GM23248 (cell line): ENCODE measurements at regions not wholly inside any gene's neighbourhood (a gene's known extent, or its start where the extent isn't known, plus 50 kb on each side); places are given as distances from the start of the nearest gene placed in this dataset.

Source experiments
- DNase-seq: peaks from one replicate; pipeline ENCODE4 v3.0.0-alpha.2; 2015
- H2AFZ ChIP-seq: fragments of 200-600 bp; sonication (generic); 2 replicates; pipeline ENCODE4 v1.6.1; 2016; ENCODE audit warnings: antibody characterized with exemption
- H3F3A ChIP-seq: fragments of 200-600 bp; sonication (generic); 2 replicates; pipeline ENCODE4 v1.6.1; 2016; ENCODE audit warnings: mild to moderate bottlenecking, antibody characterized with exemption, mixed run types; ENCODE audit not compliant: insufficient read depth
- H3K27ac ChIP-seq: fragments of 200-600 bp; sonication (generic); 2 replicates; pipeline ENCODE4 v1.5.1; 2016; ENCODE audit warnings: mild to moderate bottlenecking
- H3K27me3 ChIP-seq: fragments of 200-600 bp; sonication (generic); replicated peaks from 2 replicates; pipeline ENCODE4 v1.6.1; 2016; ENCODE audit warnings: mild to moderate bottlenecking; ENCODE audit not compliant: insufficient read depth
- H3K36me3 ChIP-seq: fragments of 200-600 bp; sonication (generic); 2 replicates; pipeline ENCODE4 v1.6.1; 2016; ENCODE audit warnings: low read depth, mild to moderate bottlenecking
- H3K4me1 ChIP-seq: fragments of 200-600 bp; sonication (generic); 2 replicates; pipeline ENCODE4 v1.6.1; 2016; ENCODE audit warnings: mild to moderate bottlenecking; ENCODE audit not compliant: insufficient read depth
- H3K4me2 ChIP-seq: fragments of 200-600 bp; sonication (generic); one replicate; pipeline ENCODE4 v1.6.1; 2016; ENCODE audit warnings: mild to moderate bottlenecking; ENCODE audit not compliant: unreplicated experiment
- H3K4me3 ChIP-seq: fragments of 200-600 bp; sonication (generic); 2 replicates; pipeline ENCODE4 v1.5.1; 2016; ENCODE audit warnings: mild to moderate bottlenecking
- H3K79me2 ChIP-seq: fragments of 200-600 bp; sonication (generic); 2 replicates; pipeline ENCODE4 v1.6.1; 2016; ENCODE audit warnings: mild to moderate bottlenecking; ENCODE audit not compliant: insufficient read depth
- H3K9ac ChIP-seq: fragments of 200-600 bp; sonication (generic); 2 replicates; pipeline ENCODE4 v1.6.1; 2016; ENCODE audit warnings: mild to moderate bottlenecking
- H3K9me2 ChIP-seq: fragments of 200-600 bp; sonication (generic); 2 replicates; pipeline ENCODE4 v1.6.1; 2016; ENCODE audit warnings: mixed run types, mild to moderate bottlenecking, moderate library complexity; ENCODE audit not compliant: insufficient read depth
- H3K9me3 ChIP-seq: fragments of 200-600 bp; sonication (generic); one replicate; pipeline ENCODE4 v1.6.1; 2017; ENCODE audit warnings: low read depth
- H4K20me1 ChIP-seq: fragments of 200-600 bp; sonication (generic); 2 replicates; pipeline ENCODE4 v1.6.0; 2016; ENCODE audit not compliant: insufficient read depth
- EZH2 ChIP-seq: fragments of 200-600 bp; sonication (generic); IDR thresholded peaks from 2 replicates; pipeline ENCODE4 v1.6.1; 2018; ENCODE audit warnings: antibody characterized with exemption, mild to moderate bottlenecking; ENCODE audit not compliant: insufficient read depth, poor library complexity, severe bottlenecking
- EZH2phosphoT487 ChIP-seq: fragments of 200-600 bp; sonication (generic); IDR thresholded peaks from 2 replicates; pipeline ENCODE4 v1.6.1; 2018; ENCODE audit warnings: antibody characterized with exemption, moderate library complexity, mild to moderate bottlenecking, low read depth; ENCODE audit not compliant: insufficient read depth
- WGBS, 2 experiments: methylation state at CpG; one replicate each; pipeline ENCODE4 v1.1.6; 2015 to 2017; ENCODE audit warnings: low lambda C conversion rate in 2 of 2, low coverage in 1 of 2; ENCODE audit errors: missing lambda C conversion rate in 2 of 2; 5-methylcytosine and 5-hydroxymethylcytosine counted together
- in situ Hi-C: fragments of 300-500 bp; cut with MboI; formaldehyde crosslinking; loops from 2 replicates; pipeline ENCODE4 v1.15.0; 2020

DNA sequence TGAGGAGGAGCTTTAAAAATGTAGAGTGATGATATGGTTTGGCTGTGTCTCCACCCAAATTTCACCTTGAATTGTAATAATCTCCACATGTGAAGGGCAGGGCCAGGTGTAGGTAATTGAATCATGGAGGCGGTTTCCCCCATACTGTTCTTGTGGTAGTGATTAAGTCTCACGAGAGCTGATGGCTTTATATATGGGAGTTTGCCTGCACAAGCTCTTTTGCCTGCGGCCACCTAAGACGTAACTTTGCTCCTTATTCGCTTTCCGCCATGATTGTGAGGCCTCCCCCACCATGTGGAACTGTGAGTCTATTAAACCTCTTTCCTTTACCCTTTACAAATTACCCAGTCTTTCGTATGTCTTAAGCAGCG lies 332.0 kb downstream of the RAPGEF2 start:
- 89 to 91% methylated on average over 8 of the region's 8 CpGs for WGBS, 2 experiments
- Histone ChIP-seq H3K36me3 (no peaks in the 10 kb centered on the region), H3K9me2 (no peaks in the 10 kb centered on the region), H2AFZ (no peak overlapping the region), H3K4me3 (no peak overlapping the region), H3K9me3 (no peaks in the 10 kb centered on the region), H3K9ac (no peak overlapping the region), H4K20me1 (no peaks in the 10 kb centered on the region), H3K4me1 (peaks cover 6% of the 10 kb centered on the region; the same call in 1 of the 2 replicates), H3F3A (no peaks in the 10 kb centered on the region), H3K4me2 (no peak overlapping the region), H3K27me3 (no peaks in the 10 kb centered on the region), H3K27ac (no peak overlapping the region), H3K79me2 (no peaks in the 10 kb centered on the region)
- in situ Hi-C loops = no loop called here
- no peak for TF ChIP-seq EZH2phosphoT487
- no peak for TF ChIP-seq EZH2
- no peak for DNase-seq

- no peak overlapping the region for H3K4me3 ChIP-seq
- H3K36me3 ChIP-seq = no peaks in the 10 kb centered on the region
- TF ChIP-seq EZH2phosphoT487 (no peak), EZH2 (no peak)
- H3K27me3 ChIP-seq = no peaks in the 10 kb centered on the region
- H3K4me1 ChIP-seq = peaks cover 6% of the 10 kb centered on the region; the same call in 1 of the 2 replicates
- no peak overlapping the region for H3K4me2 ChIP-seq
- H3K27ac ChIP-seq = no peak overlapping the region
- DNase-seq = no peak
- no peaks in the 10 kb centered on the region for H3K9me2 ChIP-seq
- WGBS, 2 experiments = 84 to 93% methylated on average over 3 of the region's 3 CpGs
- in situ Hi-C loops = no loop called here
- H3F3A ChIP-seq = no peaks in the 10 kb centered on the region
- no peaks in the 10 kb centered on the region for H3K79me2 ChIP-seq
- no peaks in the 10 kb centered on the region for H3K9me3 ChIP-seq
- H2AFZ ChIP-seq = no peak overlapping the region
- no peak overlapping the region for H3K9ac ChIP-seq
- H4K20me1 ChIP-seq = no peaks in the 10 kb centered on the region
Observed at GRCh38 chr4:159435561-159436023, 332.7 kb downstream of the RAPGEF2 start.

- TF ChIP-seq EZH2phosphoT487 (no peak), EZH2 (no peak)
- Histone ChIP-seq H3K4me2 (no peak overlapping the region), H3K79me2 (no peaks in the 10 kb centered on the region), H3K36me3 (no peaks in the 10 kb centered on the region), H3K27me3 (no peaks in the 10 kb centered on the region), H2AFZ (no peak overlapping the region), H3K9me3 (no peaks in the 10 kb centered on the region), H3K4me3 (no peak overlapping the region), H4K20me1 (no peaks in the 10 kb centered on the region), H3K9me2 (no peaks in the 10 kb centered on the region), H3K9ac (no peak overlapping the region), H3K27ac (no peak overlapping the region), H3F3A (no peaks in the 10 kb centered on the region), H3K4me1 (0 out of 2 replicates have a peak, but pooled peaks cover 3% of the 10 kb centered on the region)
- in situ Hi-C loops = loop anchor here (10.0 kb wide), 2 partner anchors 239 to 589 kb away; no protein-coding TSS in a partner anchor
- WGBS, 2 experiments = 95 to 98% methylated on average over 3 of the region's 3 CpGs
- DNase-seq = no peak
Observed at GRCh38 chr4:159443975-159444374, 341.1 kb downstream of the RAPGEF2 start.

- TF ChIP-seq EZH2 = no peak
- TF ChIP-seq EZH2phosphoT487 = no peak
- 81 to 88% methylated on average over 1 of the region's 1 CpG for WGBS, 2 experiments
- no peaks in the 10 kb centered on the region for H3K9me3 ChIP-seq
Observed at GRCh38 chr4:159444678-159445077, 341.8 kb downstream of the RAPGEF2 start.

More at GRCh38 chr4:159444678-159445077, 341.8 kb downstream of the RAPGEF2 start:
- in situ Hi-C loops = loop anchor here (10.0 kb wide), 2 partner anchors 240 to 590 kb away; no protein-coding TSS in a partner anchor
- 0 out of 2 replicates have a peak, but pooled peaks cover 3% of the 10 kb centered on the region for H3K4me1 ChIP-seq
- no peak overlapping the region for H2AFZ ChIP-seq
- H4K20me1 ChIP-seq = no peaks in the 10 kb centered on the region
- H3K36me3 ChIP-seq = no peaks in the 10 kb centered on the region
- no peak overlapping the region for H3K9ac ChIP-seq
- no peak overlapping the region for H3K4me2 ChIP-seq
- peak; percentile 54 for DNase-seq
- H3F3A ChIP-seq = no peaks in the 10 kb centered on the region
- H3K9me2 ChIP-seq = no peaks in the 10 kb centered on the region
- H3K27ac ChIP-seq = no peak overlapping the region
- H3K27me3 ChIP-seq = no peaks in the 10 kb centered on the region
- no peaks in the 10 kb centered on the region for H3K79me2 ChIP-seq
- no peak overlapping the region for H3K4me3 ChIP-seq
